Neutrophil (primary cell): ENCODE measurements at regions not wholly inside any gene's neighbourhood (a gene's known extent, or its start where the extent isn't known, plus 50 kb on each side); places are given as distances from the start of the nearest gene placed in this dataset.

Experiments
- H3K27ac ChIP-seq: fragments of 200-600 bp; sonication (generic); 2 replicates; pipeline ENCODE4 v1.5.1; 2016; ENCODE audit warnings: mild to moderate bottlenecking, moderate library complexity
- H3K27me3 ChIP-seq: fragments of 200-600 bp; sonication (generic); 2 replicates; pipeline ENCODE4 v1.6.0; 2016; ENCODE audit warnings: mild to moderate bottlenecking
- H3K36me3 ChIP-seq: fragments of 200-600 bp; sonication (generic); 2 replicates; pipeline ENCODE4 v1.5.1; 2017
- H3K4me1 ChIP-seq, 2 experiments: fragments of 200-600 bp in 1 of 2; sonication (generic) in 1 of 2; 1 replicate in 1 of 2; 2 replicates in 1 of 2; pipeline versions ENCODE4 v1.5.1 to v1.6.1; 2013 to 2016; ENCODE audit warnings: low read depth in 1 of 2, low read length in 1 of 2, mild to moderate bottlenecking in 1 of 2, moderate library complexity in 1 of 2; ENCODE audit not compliant: control insufficient read depth in 1 of 2, insufficient read depth in 1 of 2
- H3K4me3 ChIP-seq, 2 experiments: fragments of 200-600 bp in 1 of 2; sonication (generic) in 1 of 2; 1 replicate in 1 of 2; 2 replicates in 1 of 2; pipeline ENCODE4 v1.5.1; 2013 to 2016; ENCODE audit warnings: low read depth in 1 of 2, low read length in 1 of 2, mild to moderate bottlenecking in 1 of 2, moderate library complexity in 1 of 2
- H3K9me3 ChIP-seq: fragments of 200-600 bp; sonication (generic); 2 replicates; pipeline ENCODE4 v1.5.1; 2016
- CTCF ChIP-seq: fragments of 200-600 bp; sonication (generic); IDR thresholded peaks from 2 replicates; pipeline ENCODE4 v1.5.1; 2016; ENCODE audit warnings: antibody characterized with exemption

GRCh38 chr15:96027501-96027900 is 303.0 kb upstream of the NR2F2 start:
- no peaks in the 10 kb centered on the region for H3K27me3 ChIP-seq
- no peaks in the 10 kb centered on the region for H3K9me3 ChIP-seq
- no peak overlapping the region for H3K27ac ChIP-seq
- no peak for TF ChIP-seq CTCF
- no peak overlapping the region for H3K4me3 ChIP-seq
- H3K36me3 ChIP-seq = no peaks in the 10 kb centered on the region
- H3K4me1 ChIP-seq = no peaks in the 10 kb centered on the region

- Histone ChIP-seq H3K4me3 (no peak overlapping the region), H3K27ac (no peak overlapping the region), H3K36me3 (no peaks in the 10 kb centered on the region), H3K4me1 (no peaks in the 10 kb centered on the region), H3K27me3 (peaks cover 8% of the 10 kb centered on the region), H3K9me3 (no peaks in the 10 kb centered on the region)
- TF ChIP-seq CTCF = no peak
These were observed 301.9 kb upstream of the NR2F2 start for GRCh38 chr15:96028620-96029019.

GRCh38 chr15:96029172-96029571 is 301.3 kb upstream of the NR2F2 start:
- Histone ChIP-seq H3K36me3 (no peaks in the 10 kb centered on the region), H3K27me3 (peaks cover 13% of the 10 kb centered on the region), H3K9me3 (no peaks in the 10 kb centered on the region), H3K4me1 (no peaks in the 10 kb centered on the region), H3K27ac (no peak overlapping the region), H3K4me3 (no peak overlapping the region)
- no peak for TF ChIP-seq CTCF

- Histone ChIP-seq H3K4me1 (no peaks in the 10 kb centered on the region), H3K4me3 (no peak overlapping the region), H3K27ac (no peak overlapping the region), H3K27me3 (peaks cover 36% of the 10 kb centered on the region), H3K36me3 (no peaks in the 10 kb centered on the region), H3K9me3 (no peaks in the 10 kb centered on the region)
- TF ChIP-seq CTCF = no peak
These were observed 298.9 kb upstream of the NR2F2 start for GRCh38 chr15:96031426-96032110.

GRCh38 chr15:96035091-96035490 is 295.4 kb upstream of the NR2F2 start:
- no peaks in the 10 kb centered on the region for H3K36me3 ChIP-seq
- no peak overlapping the region for H3K27ac ChIP-seq
- no peak overlapping the region for H3K4me3 ChIP-seq
- H3K4me1 ChIP-seq = no peaks in the 10 kb centered on the region
- H3K27me3 ChIP-seq = peaks cover 68% of the 10 kb centered on the region
- H3K9me3 ChIP-seq = no peaks in the 10 kb centered on the region
- no peak for TF ChIP-seq CTCF
